ENCODE measurements at regions not wholly inside any gene's neighbourhood (a gene's known extent, or its start where the extent isn't known, plus 50 kb on each side); places are given as distances from the start of the nearest gene placed in this dataset.
"Not testable (repeated sequence)": the region's sequence is repeated elsewhere in the genome, so short reads cannot be mapped to it uniquely, and the experiment has no call there.

- not testable (repeated sequence) for DNase-seq
Observed at GRCh38 chr2:94737736-94738342, 133.4 kb upstream of the TEKT4 start.

DNA sequence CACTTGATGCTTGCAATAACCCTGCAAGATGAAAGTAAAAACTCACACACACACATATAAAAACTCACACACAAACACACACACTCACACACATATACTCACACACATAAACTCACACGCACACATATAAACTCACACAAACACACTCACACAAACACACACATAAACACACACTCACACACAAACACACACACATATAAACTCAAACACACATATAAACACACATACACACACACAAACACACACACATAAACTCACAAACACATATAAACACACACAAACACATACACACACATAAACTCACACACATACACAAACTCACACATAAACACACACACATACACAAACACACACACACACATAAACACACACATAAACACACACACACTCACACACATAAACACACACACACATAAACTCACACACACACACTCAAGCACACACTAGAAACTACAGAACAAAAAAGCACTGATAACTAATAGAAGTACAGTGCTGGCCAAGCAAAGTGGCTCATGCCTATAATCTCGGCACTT, 117.7 kb upstream of the TEKT4 start:
- no peak for DNase-seq

DNA sequence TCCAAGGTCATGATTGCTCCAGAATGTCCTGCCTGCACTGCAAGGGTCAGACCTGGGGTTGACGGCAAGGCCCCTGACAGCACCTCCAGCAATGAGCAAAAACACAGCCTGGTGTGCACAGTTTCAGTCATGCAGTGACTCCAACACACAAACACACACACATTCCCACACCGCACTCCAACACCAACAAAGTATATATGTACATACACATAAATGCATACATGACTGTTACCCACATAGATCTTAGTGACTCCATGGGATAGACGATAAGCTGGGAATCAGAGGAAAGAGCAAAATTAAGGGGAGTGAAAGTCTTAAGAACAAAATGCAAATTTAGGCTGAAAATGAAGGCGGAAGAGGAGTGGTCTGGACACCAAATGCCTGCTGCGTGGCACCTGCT, 112.7 kb upstream of the TEKT4 start:
- no peak for DNase-seq

- no peak for DNase-seq
Observed at GRCh38 chr2:94759211-94759610, 112.0 kb upstream of the TEKT4 start.

GRCh38 chr2:94762600-94762999, 108.6 kb upstream of the TEKT4 start:
- DNase-seq: no peak

GRCh38 chr2:94763318-94763717, 107.9 kb upstream of the TEKT4 start:
- DNase-seq: no peak

DNA sequence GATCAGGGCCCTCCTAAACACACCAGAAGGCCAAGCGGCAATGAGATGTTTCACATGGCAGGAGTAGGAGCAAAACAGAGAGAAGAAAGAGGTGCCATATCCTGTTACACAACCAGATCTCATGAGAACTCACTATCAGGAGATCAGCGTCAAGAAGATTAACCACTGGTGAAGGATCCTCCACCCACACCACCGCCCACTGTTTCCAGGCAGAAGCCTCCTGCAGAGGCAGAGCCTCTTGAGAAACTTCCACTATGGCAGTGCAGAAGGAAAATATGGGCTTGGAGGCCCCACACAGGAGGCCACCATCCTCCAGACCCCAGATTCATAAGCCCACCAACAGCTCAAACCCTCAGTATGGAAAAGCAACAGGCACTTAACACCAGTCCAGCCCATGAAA, 106.9 kb upstream of the TEKT4 start:
- not testable (repeated sequence) for DNase-seq

- DNase-seq: no peak
Observed at GRCh38 chr2:94767336-94767735, 103.9 kb upstream of the TEKT4 start.

- DNase-seq: no peak
Observed at GRCh38 chr2:94769733-94770132, 101.5 kb upstream of the TEKT4 start.

DNA sequence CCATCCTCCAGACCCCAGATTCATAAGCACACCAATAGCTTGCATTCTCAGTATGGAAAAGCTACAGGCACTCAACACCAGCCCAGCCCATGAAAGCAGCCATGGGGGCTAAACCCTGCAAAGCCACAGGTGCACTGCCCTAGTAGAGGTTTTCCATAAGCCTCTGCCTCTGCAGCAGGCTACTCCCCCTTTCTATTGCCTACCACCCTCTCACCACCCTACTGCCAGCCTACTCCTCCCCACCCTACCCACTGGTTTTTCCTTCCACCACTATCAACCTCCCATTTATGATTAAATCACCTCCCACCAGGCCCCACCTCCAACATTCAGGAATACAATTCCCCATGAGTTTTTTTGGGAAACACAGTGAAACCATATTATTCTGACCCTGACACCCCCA, 96.4 kb upstream of the TEKT4 start:
- no peak for DNase-seq

DNA sequence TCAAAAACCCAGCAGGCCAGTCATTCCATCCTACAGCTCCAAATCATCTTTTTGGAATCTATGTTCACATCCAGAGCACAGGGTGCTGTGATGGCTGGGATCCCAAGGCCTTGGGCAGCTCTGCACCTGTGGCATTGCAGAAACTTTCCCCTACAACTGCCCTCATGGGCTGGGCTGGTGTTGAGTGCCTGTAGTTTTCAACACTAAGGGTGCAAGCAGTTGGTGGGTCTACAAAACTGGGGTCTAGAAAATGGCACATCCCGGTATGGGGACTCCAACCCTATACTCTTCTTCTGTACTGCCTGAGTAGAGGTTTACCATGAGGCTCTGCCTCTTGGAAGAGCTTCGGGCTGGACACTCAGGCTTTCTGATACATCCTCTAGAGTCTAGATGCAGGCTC, 95.2 kb upstream of the TEKT4 start:
- DNase-seq: no peak

DNA sequence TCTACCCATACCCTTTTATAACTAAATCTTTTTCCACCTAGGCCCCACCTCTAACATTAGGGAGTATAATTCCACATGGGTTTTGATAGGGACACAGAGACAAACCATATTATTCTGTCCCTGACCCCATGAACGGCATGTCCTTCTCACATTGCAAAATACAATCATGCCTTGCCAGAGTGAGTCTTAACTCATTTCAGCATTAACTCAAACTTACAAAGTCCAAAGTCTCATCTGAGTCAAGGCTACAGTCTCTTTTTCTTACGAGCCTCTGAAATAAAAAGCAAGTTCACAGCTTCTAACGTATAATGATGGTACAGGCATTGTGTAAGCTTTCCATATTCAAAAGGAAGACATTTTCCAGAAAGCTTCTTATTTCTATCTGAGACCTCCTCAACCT, 86.1 kb upstream of the TEKT4 start:
- DNase-seq: not testable (repeated sequence)

GRCh38 chr2:94786424-94786823, 84.8 kb upstream of the TEKT4 start:
- DNase-seq: not testable (repeated sequence)

DNA sequence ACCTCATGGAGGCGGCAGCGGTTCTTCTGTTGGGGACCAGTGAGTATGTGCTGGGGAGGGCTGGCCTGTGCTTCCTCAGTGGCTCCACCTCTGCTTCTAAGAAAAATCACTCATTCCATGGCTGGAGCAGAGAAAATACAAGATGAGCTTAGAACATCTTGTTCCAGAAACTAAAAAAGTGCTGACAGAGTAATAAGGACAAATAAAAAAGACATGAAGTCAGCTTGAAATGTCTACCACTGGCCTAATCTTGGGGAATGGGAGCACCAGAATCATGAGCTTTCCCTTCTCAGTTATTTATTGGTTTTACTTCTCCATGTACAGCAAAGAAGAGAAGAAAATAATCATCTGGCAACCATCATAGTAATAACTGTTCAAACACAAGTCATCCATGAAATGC, 81.1 kb upstream of the TEKT4 start:
- DNase-seq: not testable (repeated sequence)

DNA sequence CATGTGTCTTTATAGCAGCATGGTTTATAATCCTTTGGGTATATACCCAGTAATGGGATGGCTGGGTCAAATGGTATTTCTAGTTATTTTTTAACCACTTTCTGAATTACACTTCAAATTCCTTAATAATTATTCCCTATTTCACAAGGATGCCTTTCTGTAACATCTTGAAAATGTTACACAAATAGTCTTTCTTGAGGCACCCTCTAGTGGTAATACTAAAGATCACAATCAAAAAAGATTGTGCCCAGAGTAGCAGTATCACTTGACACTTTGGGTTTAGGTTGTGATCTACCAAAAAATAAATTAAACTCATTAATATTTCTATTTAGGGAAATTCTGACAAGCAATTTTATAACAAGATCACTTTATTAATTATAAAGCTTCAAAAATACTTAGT, 74.0 kb upstream of the TEKT4 start:
- DNase-seq: not testable (repeated sequence)

Measured in NCI-H2029 (cell line).